HuH-7.5 (cell line): ENCODE measurements at regions not wholly inside any gene's neighbourhood (a gene's known extent, or its start where the extent isn't known, plus 50 kb on each side); places are given as distances from the start of the nearest gene placed in this dataset.
"Not testable (repeated sequence)": the region's sequence is repeated elsewhere in the genome, so short reads cannot be mapped to it uniquely, and the experiment has no call there.

Experiments used
- DNase-seq: peaks from one replicate; pipeline ENCODE4 v3.0.0; 2011; ENCODE audit warnings: low spot score

GRCh38 chr20:52438326-52438963 lies 246.9 kb upstream of the ZFP64 start:
- DNase-seq = no peak

GRCh38 chr20:52434453-52434852 lies 242.9 kb upstream of the ZFP64 start:
- DNase-seq = no peak

- DNase-seq = no peak
These were observed 242.5 kb upstream of the ZFP64 start for GRCh38 chr20:52434041-52434425.

- no peak for DNase-seq
These were observed 241.9 kb upstream of the ZFP64 start for GRCh38 chr20:52433326-52434040.

GRCh38 chr20:52432740-52433139 lies 241.2 kb upstream of the ZFP64 start:
- no peak for DNase-seq

- DNase-seq = no peak
These were observed 237.4 kb upstream of the ZFP64 start for GRCh38 chr20:52429029-52429428.

- DNase-seq = no peak
These were observed 236.4 kb upstream of the ZFP64 start for GRCh38 chr20:52427960-52428359.

- DNase-seq = no peak
These were observed 235.3 kb upstream of the ZFP64 start for GRCh38 chr20:52426856-52427255.

- no peak for DNase-seq
These were observed 234.1 kb upstream of the ZFP64 start for GRCh38 chr20:52425701-52426100.

- DNase-seq = no peak
These were observed 233.7 kb upstream of the ZFP64 start for GRCh38 chr20:52425253-52425652.

- not testable (repeated sequence) for DNase-seq
These were observed 232.9 kb upstream of the ZFP64 start for GRCh38 chr20:52424357-52424942.

GRCh38 chr20:52423536-52424140 lies 232.1 kb upstream of the ZFP64 start:
- DNase-seq = not testable (repeated sequence)

GRCh38 chr20:52422574-52423336 lies 231.2 kb upstream of the ZFP64 start:
- DNase-seq = no peak

GRCh38 chr20:52420805-52421204 lies 229.2 kb upstream of the ZFP64 start:
- no peak for DNase-seq

GRCh38 chr20:52419205-52419604 lies 227.6 kb upstream of the ZFP64 start:
- no peak for DNase-seq

- no peak for DNase-seq
These were observed 225.4 kb upstream of the ZFP64 start for GRCh38 chr20:52416953-52417352.

GRCh38 chr20:52411611-52412010 lies 220.0 kb upstream of the ZFP64 start:
- no peak for DNase-seq

GRCh38 chr20:52410731-52411234 lies 219.2 kb upstream of the ZFP64 start:
- no peak for DNase-seq

GRCh38 chr20:52410182-52410647 lies 218.6 kb upstream of the ZFP64 start:
- no peak for DNase-seq

GRCh38 chr20:52405986-52406385 lies 214.4 kb upstream of the ZFP64 start:
- DNase-seq = no peak

GRCh38 chr20:52405417-52405816 lies 213.8 kb upstream of the ZFP64 start:
- no peak for DNase-seq

GRCh38 chr20:52404671-52405070 lies 213.1 kb upstream of the ZFP64 start:
- DNase-seq = no peak
